OCI-LY7 (cell line): ENCODE measurements at regions not wholly inside any gene's neighbourhood (a gene's known extent, or its start where the extent isn't known, plus 50 kb on each side); places are given as distances from the start of the nearest gene placed in this dataset.

ENCODE experiments used
- BruUV-seq: library from RNA; stranded (reverse); fragments of 400-500 nt; replicated peaks from 2 replicates; lab custom pipeline; 2021; lab: Mats Ljungman, UMichigan
- CTCF ChIA-PET: fragments of 300-600 bp; sonication (Branson Sonifier 250); formaldehyde crosslinking; loops from one replicate; lab custom pipeline; 2022; ENCODE audit warnings: antibody characterized with exemption; ENCODE audit not compliant: unreplicated experiment; lab: Charles Lee
- POLR2A ChIA-PET: fragments of 300-600 bp; sonication (Branson Sonifier 250); formaldehyde crosslinking; loops from one replicate; lab custom pipeline; 2022; ENCODE audit warnings: antibody characterized with exemption; lab: Charles Lee
- DNase-seq: peaks from one replicate; pipeline ENCODE4 v3.0.0-alpha.2; 2015; ENCODE audit warnings: low spot score
- H2AFZ ChIP-seq: fragments of 200-600 bp; sonication (generic), shearing (Covaris generic); 2 replicates; pipeline ENCODE4 v1.6.1; 2014; ENCODE audit warnings: mild to moderate bottlenecking, antibody characterized with exemption, low read length, moderate library complexity
- H3K27ac ChIP-seq: fragments of 200-600 bp; sonication (generic); 2 replicates; pipeline ENCODE4 v1.5.1; 2014; ENCODE audit warnings: mixed run types, low read depth, mild to moderate bottlenecking, moderate library complexity, low read length, inconsistent platforms; ENCODE audit not compliant: poor library complexity, severe bottlenecking
- H3K36me3 ChIP-seq: fragments of 200-600 bp; sonication (generic); 2 replicates; pipeline ENCODE4 v1.6.1; 2014; ENCODE audit warnings: mild to moderate bottlenecking, antibody characterized with exemption, low read length, moderate library complexity, mixed read lengths; ENCODE audit not compliant: insufficient read depth
- H3K4me1 ChIP-seq: fragments of 200-600 bp; sonication (generic); 2 replicates; pipeline ENCODE4 v1.5.1; 2014; ENCODE audit warnings: mild to moderate bottlenecking, low read length; ENCODE audit not compliant: insufficient read depth, poor library complexity, severe bottlenecking
- H3K4me2 ChIP-seq: fragments of 200-600 bp; sonication (generic); 2 replicates; pipeline ENCODE4 v1.6.1; 2014; ENCODE audit warnings: mild to moderate bottlenecking, low read length
- H3K4me3 ChIP-seq: fragments of 200-600 bp; sonication (generic); 2 replicates; pipeline ENCODE4 v1.5.1; 2014; ENCODE audit warnings: mild to moderate bottlenecking, low read depth, low read length; ENCODE audit not compliant: poor library complexity, severe bottlenecking
- H3K79me2 ChIP-seq: fragments of 200-600 bp; sonication (generic); 2 replicates; pipeline ENCODE4 v1.6.1; 2016; ENCODE audit warnings: low read depth, mild to moderate bottlenecking, low read length, moderate library complexity, mixed read lengths; ENCODE audit not compliant: insufficient read depth
- H3K9me2 ChIP-seq: fragments of 200-600 bp; sonication (generic); 2 replicates; pipeline ENCODE4 v1.6.1; 2016; ENCODE audit warnings: mild to moderate bottlenecking, low read length, mixed read lengths; ENCODE audit not compliant: insufficient read depth
- H3K9me3 ChIP-seq: fragments of 200-600 bp; sonication (generic); 2 replicates; pipeline ENCODE4 v1.6.1; 2014; ENCODE audit warnings: mild to moderate bottlenecking, mixed run types, low read length, mixed read lengths
- H4K20me1 ChIP-seq: fragments of 200-600 bp; sonication (generic); 2 replicates; pipeline ENCODE4 v1.6.1; 2014; ENCODE audit warnings: mild to moderate bottlenecking, antibody characterized with exemption, low read length, moderate library complexity, mixed read lengths; ENCODE audit not compliant: insufficient read depth
- CTCF ChIP-seq: fragments of 200-600 bp; sonication (generic); conservative IDR thresholded peaks from 2 replicates; pipeline ENCODE4 v1.5.1; 2014; ENCODE audit warnings: mild to moderate bottlenecking, antibody characterized with exemption, low read length, moderate library complexity, mixed read lengths
- EZH2phosphoT487 ChIP-seq: fragments of 200-600 bp; sonication (generic); IDR thresholded peaks from 2 replicates; pipeline ENCODE4 v1.6.1; 2018; ENCODE audit warnings: low read depth, borderline replicate concordance, mild to moderate bottlenecking, mixed run types, antibody characterized with exemption, low read length, moderate library complexity, mixed read lengths
- intact Hi-C: fragments of 100-400 bp; cut with micrococcal nuclease; formaldehyde crosslinking; loops from one replicate; pipeline ENCODE4 v1.10.0; 2022; ENCODE audit not compliant: unreplicated experiment

- DNase-seq, result no peak
- BruUV-seq, result no TSS peak
- H3K9me3 ChIP-seq, result no peaks in the 10 kb centered on the region
- intact Hi-C loops, result no loop called here
- CTCF ChIA-PET, result no interaction called here
- POLR2A ChIA-PET, result interaction anchor here (0.6 kb wide), 1 partner anchor 11 kb away, joined by 3 read pairs; no protein-coding TSS in a partner anchor
- no peak overlapping the region for H3K4me3 ChIP-seq
- no peaks in the 10 kb centered on the region for H3K79me2 ChIP-seq
- no peaks in the 10 kb centered on the region for H3K36me3 ChIP-seq
- H3K4me1 ChIP-seq, result no peaks in the 10 kb centered on the region
- H3K9me2 ChIP-seq, result no peaks in the 10 kb centered on the region
- TF ChIP-seq EZH2phosphoT487 (no peak), CTCF (no peak)
- H4K20me1 ChIP-seq, result no peaks in the 10 kb centered on the region
- H3K27ac ChIP-seq, result no peak overlapping the region
- no peak overlapping the region for H3K4me2 ChIP-seq
- H2AFZ ChIP-seq, result no peak overlapping the region
These were observed 892.0 kb upstream of the CELF2 start for GRCh38 chr10:10125676-10126075.

GRCh38 chr10:10126218-10126617 lies 891.5 kb upstream of the CELF2 start:
- no TSS peak for BruUV-seq
- H3K4me2 ChIP-seq, result no peak overlapping the region
- H3K9me2 ChIP-seq, result no peaks in the 10 kb centered on the region
- H3K9me3 ChIP-seq, result no peaks in the 10 kb centered on the region
- no peaks in the 10 kb centered on the region for H4K20me1 ChIP-seq
- POLR2A ChIA-PET, result interaction anchor here (0.6 to 0.7 kb wide), 3 partner anchors 11 to 791 kb away, joined by 3 to 4 read pairs (median 4); no protein-coding TSS in a partner anchor
- H3K4me1 ChIP-seq, result no peaks in the 10 kb centered on the region
- CTCF ChIA-PET, result no interaction called here
- no peak overlapping the region for H3K27ac ChIP-seq
- intact Hi-C loops, result no loop called here
- H2AFZ ChIP-seq, result no peak overlapping the region
- H3K4me3 ChIP-seq, result no peak overlapping the region
- no peaks in the 10 kb centered on the region for H3K79me2 ChIP-seq
- no peak for TF ChIP-seq EZH2phosphoT487
- no peak for TF ChIP-seq CTCF
- H3K36me3 ChIP-seq, result no peaks in the 10 kb centered on the region
- DNase-seq, result no peak

- H2AFZ ChIP-seq, result no peak overlapping the region
- BruUV-seq, result no TSS peak
- H3K9me2 ChIP-seq, result no peaks in the 10 kb centered on the region
- H4K20me1 ChIP-seq, result no peaks in the 10 kb centered on the region
- H3K27ac ChIP-seq, result no peak overlapping the region
- TF ChIP-seq EZH2phosphoT487 (no peak), CTCF (no peak)
- no peaks in the 10 kb centered on the region for H3K36me3 ChIP-seq
- ChIA-PET POLR2A (no interaction called here), CTCF (no interaction called here)
- DNase-seq, result no peak
- H3K9me3 ChIP-seq, result no peaks in the 10 kb centered on the region
- H3K79me2 ChIP-seq, result no peaks in the 10 kb centered on the region
- intact Hi-C loops, result no loop called here
- H3K4me2 ChIP-seq, result no peak overlapping the region
- no peaks in the 10 kb centered on the region for H3K4me1 ChIP-seq
- H3K4me3 ChIP-seq, result no peak overlapping the region
These were observed 889.3 kb upstream of the CELF2 start for GRCh38 chr10:10128387-10128786.
